Aorta (tissue), 5 donors: ENCODE measurements at regions not wholly inside any gene's neighbourhood (a gene's known extent, or its start where the extent isn't known, plus 50 kb on each side); places are given as distances from the start of the nearest gene placed in this dataset.

Experiments used
- ATAC-seq: fragments of 200-7000 bp; cut with Tn5 transposase; one replicate; pipeline ENCODE4 v1.9.1; 2022; ENCODE audit warnings: moderate library complexity; ENCODE audit not compliant: low FRiP score
- DNase-seq, 2 donors: peaks; one replicate each; pipeline ENCODE4 v3.0.0-alpha.2; 2020
- H3K27ac ChIP-seq, 2 donors: one replicate each; pipeline ENCODE4 v1.5.1; 2013; ENCODE audit warnings: low read length in 2 of 2, mild to moderate bottlenecking in 2 of 2, moderate library complexity in 2 of 2, control low read depth in 1 of 2, inconsistent platforms in 1 of 2, low read depth in 1 of 2
- H3K27me3 ChIP-seq, 2 donors: one replicate each; pipeline ENCODE4 v1.6.1; 2013; ENCODE audit warnings: control low read depth in 1 of 2, low read length in 1 of 2, mild to moderate bottlenecking in 1 of 2, moderate library complexity in 1 of 2; ENCODE audit not compliant: insufficient read depth in 2 of 2, control insufficient read depth in 1 of 2
- H3K36me3 ChIP-seq, 2 donors: one replicate each; pipeline ENCODE4 v1.6.1; 2013; ENCODE audit warnings: control low read depth in 1 of 2, low read length in 1 of 2, mild to moderate bottlenecking in 1 of 2; ENCODE audit not compliant: insufficient read depth in 2 of 2, control insufficient read depth in 1 of 2
- H3K4me1 ChIP-seq, 2 donors: one replicate each; pipeline ENCODE4 v1.6.1; 2013; ENCODE audit warnings: low read length in 2 of 2, control low read depth in 1 of 2, mild to moderate bottlenecking in 1 of 2, moderate library complexity in 1 of 2; ENCODE audit not compliant: insufficient read depth in 2 of 2, control insufficient read depth in 1 of 2
- H3K4me3 ChIP-seq, 2 donors: one replicate each; pipeline ENCODE4 v1.5.1; 2013; ENCODE audit warnings: low read length in 2 of 2, control low read depth in 1 of 2, mild to moderate bottlenecking in 1 of 2
- H3K9me3 ChIP-seq: one replicate; pipeline ENCODE4 v1.6.1; 2013; ENCODE audit warnings: mild to moderate bottlenecking, low read length; ENCODE audit not compliant: control insufficient read depth
- WGBS, 2 donors: extraction: QIAGEN DNeasy Blood & Tissue Kit; methylation state at CpG; one replicate each; pipeline ENCODE4 v1.1.7; 2013; 5-methylcytosine and 5-hydroxymethylcytosine counted together
- intact Hi-C, 2 donors: fragments of 100-400 bp; cut with DNase I; formaldehyde crosslinking; loops; one replicate each; pipeline versions ENCODE4 v1.14.2 to v1.15.0; 2022
- donor health status: healthy with polysubstance abuse.
- donor health status: Bipolar disorder and iron deficiency.
- donor health status: DM: no; HTN: no; CAD: no.
- donor health status: DM: no; HTN: no; CAD: no.
- donor health status: DM: yes; HTN: yes; CAD: no.

GRCh38 chr18:27724362-27724761 lies 452.6 kb downstream of the CDH2 start:
- no peak for ATAC-seq
- intact Hi-C loops, result no loop called here
- H3K4me3 ChIP-seq, result no peak overlapping the region
- H3K36me3 ChIP-seq, result no peaks in the 10 kb centered on the region
- DNase-seq, result no peak
- H3K4me1 ChIP-seq, result no peaks in the 10 kb centered on the region
- WGBS, 2 donors, result 49 to 53% methylated on average over 2 of the region's 2 CpGs
- no peaks in the 10 kb centered on the region for H3K27me3 ChIP-seq
- H3K9me3 ChIP-seq, result peaks cover 6% of the 10 kb centered on the region
- H3K27ac ChIP-seq, result no peak overlapping the region

DNA sequence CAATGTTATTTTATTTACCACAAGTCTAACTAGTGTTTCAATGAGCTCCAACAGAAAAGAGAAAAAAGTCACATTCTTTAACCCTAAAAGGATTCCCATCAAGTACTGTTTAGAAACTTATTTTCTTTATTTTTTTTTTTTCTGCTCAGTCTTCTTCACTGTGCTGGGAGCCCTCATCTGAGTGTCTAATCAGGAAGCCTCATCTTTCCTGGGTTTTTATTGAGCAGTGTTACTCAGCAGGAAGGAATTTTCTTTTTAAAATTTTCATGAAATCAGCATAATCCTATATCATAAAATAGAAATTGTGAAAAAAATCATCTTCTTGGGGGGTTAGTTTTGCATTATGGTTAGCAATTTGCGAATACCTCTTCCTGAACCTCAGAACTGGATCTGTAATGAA lies 453.8 kb downstream of the CDH2 start:
- Histone ChIP-seq H3K27me3 (no peaks in the 10 kb centered on the region), H3K4me3 (no peak overlapping the region), H3K36me3 (no peaks in the 10 kb centered on the region), H3K9me3 (peaks cover 4% of the 10 kb centered on the region), H3K27ac (no peak overlapping the region), H3K4me1 (no peaks in the 10 kb centered on the region)
- intact Hi-C loops, result no loop called here
- DNase-seq, result no peak
- 68 to 79% methylated on average over 1 of the region's 1 CpG for WGBS, 2 donors
- no peak for ATAC-seq

DNA sequence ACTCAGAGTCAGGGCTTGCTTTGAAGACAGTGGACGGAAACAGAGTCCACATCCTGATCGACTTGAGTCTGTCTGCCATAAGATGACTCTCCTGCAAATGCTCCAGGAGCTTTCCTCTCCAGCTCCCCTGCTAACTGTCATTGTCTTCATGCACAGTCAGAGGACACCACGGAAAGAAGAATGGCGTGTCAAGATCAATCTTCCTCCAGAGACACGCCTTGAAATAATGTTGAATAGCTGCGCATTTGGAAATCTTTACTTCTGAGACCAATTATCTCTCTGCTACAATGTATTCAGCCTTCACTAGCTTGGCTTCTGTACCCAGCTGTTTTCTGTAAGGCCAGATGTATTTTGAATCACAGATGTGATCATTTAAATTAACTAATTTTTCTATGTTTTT lies 457.2 kb downstream of the CDH2 start:
- Histone ChIP-seq H3K36me3 (no peaks in the 10 kb centered on the region), H3K4me3 (no peak overlapping the region), H3K9me3 (no peaks in the 10 kb centered on the region), H3K27ac (no peak overlapping the region), H3K27me3 (no peaks in the 10 kb centered on the region), H3K4me1 (no peaks in the 10 kb centered on the region)
- WGBS, 2 donors, result 85 to 91% methylated on average over 6 of the region's 6 CpGs
- DNase-seq, result no peak
- intact Hi-C loops, result no loop called here
- ATAC-seq, result no peak

GRCh38 chr18:27717816-27718215 lies 459.1 kb downstream of the CDH2 start:
- H3K36me3 ChIP-seq, result no peaks in the 10 kb centered on the region
- no peaks in the 10 kb centered on the region for H3K9me3 ChIP-seq
- ATAC-seq (no peak), DNase-seq (no peak)
- intact Hi-C loops, result no loop called here
- H3K4me1 ChIP-seq, result peaks cover 0 to 2% of the 10 kb centered on the region in 2 donors
- no peak overlapping the region for H3K27ac ChIP-seq
- 96 to 97% methylated on average over 3 of the region's 3 CpGs for WGBS, 2 donors
- H3K27me3 ChIP-seq, result no peaks in the 10 kb centered on the region
- H3K4me3 ChIP-seq, result no peak overlapping the region

GRCh38 chr18:27717250-27717649 lies 459.7 kb downstream of the CDH2 start:
- ATAC-seq (no peak), DNase-seq (no peak)
- Histone ChIP-seq H3K4me3 (no peak overlapping the region), H3K4me1 (peaks cover 0 to 2% of the 10 kb centered on the region in 2 donors), H3K36me3 (no peaks in the 10 kb centered on the region), H3K9me3 (no peaks in the 10 kb centered on the region), H3K27me3 (no peaks in the 10 kb centered on the region), H3K27ac (no peak overlapping the region)
- intact Hi-C loops, result no loop called here
- 97% methylated on average over 4 of the region's 4 CpGs for WGBS, 2 donors

- Histone ChIP-seq H3K9me3 (no peaks in the 10 kb centered on the region), H3K4me1 (peaks cover 0 to 2% of the 10 kb centered on the region in 2 donors), H3K27me3 (no peaks in the 10 kb centered on the region), H3K27ac (no peak overlapping the region), H3K36me3 (no peaks in the 10 kb centered on the region), H3K4me3 (no peak overlapping the region)
- ATAC-seq (no peak), DNase-seq (no peak)
- WGBS, 2 donors, result 93 to 97% methylated on average over 3 of the region's 3 CpGs
- intact Hi-C loops, result no loop called here
These were observed 461.2 kb downstream of the CDH2 start for GRCh38 chr18:27715751-27716150.

- Histone ChIP-seq H3K27me3 (no peaks in the 10 kb centered on the region), H3K9me3 (no peaks in the 10 kb centered on the region), H3K36me3 (no peaks in the 10 kb centered on the region), H3K27ac (no peak overlapping the region), H3K4me1 (peaks cover 0 to 2% of the 10 kb centered on the region in 2 donors), H3K4me3 (no peak overlapping the region)
- ATAC-seq, result no peak
- intact Hi-C loops, result no loop called here
- 5 to 10% methylated on average over 3 of the region's 3 CpGs for WGBS, 2 donors
- no peak for DNase-seq
These were observed 463.2 kb downstream of the CDH2 start for GRCh38 chr18:27713738-27714095.

- DNase-seq, result no peak
- Histone ChIP-seq H3K4me3 (no peak overlapping the region), H3K36me3 (no peaks in the 10 kb centered on the region), H3K4me1 (peaks cover 0 to 2% of the 10 kb centered on the region in 2 donors), H3K27ac (no peak overlapping the region), H3K9me3 (no peaks in the 10 kb centered on the region), H3K27me3 (no peaks in the 10 kb centered on the region)
- 62 to 68% methylated on average over 2 of the region's 2 CpGs for WGBS, 2 donors
- ATAC-seq, result no peak
- intact Hi-C loops, result no loop called here
These were observed 463.7 kb downstream of the CDH2 start for GRCh38 chr18:27713037-27713737.

DNA sequence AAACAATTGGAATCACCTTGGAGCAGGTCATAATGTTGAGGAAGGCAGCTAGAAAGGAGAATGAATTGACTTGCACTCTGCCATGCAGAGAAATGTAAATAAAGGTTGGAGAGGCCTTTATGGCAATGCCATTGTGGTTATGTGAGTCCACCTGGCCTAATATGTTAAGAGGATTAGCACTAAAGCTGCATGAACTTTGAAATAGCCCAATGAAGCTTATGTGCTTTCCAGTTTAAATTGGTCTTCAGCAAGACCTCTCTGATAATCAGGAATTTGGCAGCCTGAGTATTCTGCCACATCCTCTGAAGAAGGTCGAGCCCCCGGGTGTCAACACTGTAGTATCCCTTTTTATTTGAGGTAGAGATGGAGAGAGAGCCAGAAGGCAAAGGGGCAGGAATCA lies 464.9 kb downstream of the CDH2 start:
- WGBS, 2 donors, result 67 to 86% methylated on average over 2 of the region's 2 CpGs
- no peak for DNase-seq
- Histone ChIP-seq H3K9me3 (no peaks in the 10 kb centered on the region), H3K27ac (no peak overlapping the region), H3K4me3 (no peak overlapping the region), H3K27me3 (no peaks in the 10 kb centered on the region), H3K4me1 (peaks cover 0 to 2% of the 10 kb centered on the region in 2 donors), H3K36me3 (no peaks in the 10 kb centered on the region)
- intact Hi-C loops, result no loop called here
- ATAC-seq, result no peak
